K562 (cell line): ENCODE measurements at regions not wholly inside any gene's neighbourhood (a gene's known extent, or its start where the extent isn't known, plus 50 kb on each side); places are given as distances from the start of the nearest gene placed in this dataset.

Source experiments
- ATAC-seq: fragments of 200-7000 bp; cut with Tn5 transposase; 3 replicates; pipeline ENCODE4 v1.9.1; 2020; ENCODE audit warnings: moderate library complexity
- BruUV-seq: library from RNA; stranded (reverse); fragments of 400-500 nt; replicated peaks from 2 replicates; lab custom pipeline; 2021; lab: Mats Ljungman, UMichigan
- CTCF ChIA-PET: fragments of 300-600 bp; formaldehyde crosslinking; extraction: SDS; loops from one replicate; lab custom pipeline; 2021; ENCODE audit warnings: low intra/inter-chr PET ratio; lab: Yijun Ruan, JAX
- POLR2A ChIA-PET: fragments of 300-600, 350-650 bp; sonication (Branson Sonifier 250); formaldehyde crosslinking; extraction: SDS; loops from one replicate; lab custom pipeline; 2021; ENCODE audit warnings: antibody characterized with exemption, inconsistent platforms; lab: Yijun Ruan, JAX
- DNase-seq, 4 experiments: peaks; one replicate each; pipeline versions ENCODE4 v3.0.0 to v3.0.0-alpha.2; 2011 to 2018; ENCODE audit warnings: low spot score in 3 of 4, mixed read lengths in 3 of 4; ENCODE audit errors: extremely low read depth in 1 of 4
- FAIRE-seq: peaks from 2 replicates; lab custom pipeline; 2011; peaks lifted over from hg19 to GRCh38; lab: Jason Lieb, UNC
- H2AFZ ChIP-seq: 2 replicates; pipeline ENCODE4 v1.6.0; 2011; ENCODE audit warnings: low read depth, low read length, control low read depth, inconsistent platforms
- H3K27ac ChIP-seq: fragments of 200-600 bp; 3 replicates; pipeline ENCODE4 v1.8.0; 2011; ENCODE audit warnings: low read depth, mild to moderate bottlenecking, control low read depth, inconsistent platforms, low read length, moderate library complexity, mixed read lengths; ENCODE audit errors: extremely low read depth
- H3K27me3 ChIP-seq, 2 experiments: fragments of 300-600 bp in 1 of 2; 2 replicates in 1 of 2; 3 replicates in 1 of 2; pipeline versions ENCODE4 v1.6.0 to v1.8.0; 2011; ENCODE audit warnings: inconsistent platforms in 2 of 2, low read length in 2 of 2, mild to moderate bottlenecking in 1 of 2, mixed read lengths in 1 of 2, moderate library complexity in 1 of 2; ENCODE audit not compliant: control insufficient read depth in 2 of 2, insufficient read depth in 2 of 2
- H3K36me3 ChIP-seq: fragments of 300-600 bp; 3 replicates; pipeline ENCODE4 v1.8.0; 2011; ENCODE audit warnings: mild to moderate bottlenecking, low read length, inconsistent platforms; ENCODE audit not compliant: control insufficient read depth, insufficient read depth
- H3K4me1 ChIP-seq, 2 experiments: fragments of 200-600 bp in 1 of 2; replicated peaks in 1 of 2; 2 replicates in 1 of 2; 3 replicates in 1 of 2; pipeline versions ENCODE4 v1.5.1 to v1.8.0; 2011; ENCODE audit warnings: inconsistent platforms in 2 of 2, low read length in 2 of 2, mild to moderate bottlenecking in 1 of 2, mixed read lengths in 1 of 2, moderate library complexity in 1 of 2; ENCODE audit not compliant: control insufficient read depth in 2 of 2, insufficient read depth in 2 of 2
- H3K4me2 ChIP-seq: 2 replicates; pipeline ENCODE4 v1.6.1; 2011; ENCODE audit warnings: low read length, control low read depth, inconsistent platforms, mixed read lengths; ENCODE audit not compliant: insufficient read depth
- H3K4me3 ChIP-seq: fragments of 200-600 bp; sonication (generic), shearing (Covaris generic); 2 replicates; pipeline ENCODE4 v1.5.1; 2016; ENCODE audit warnings: control low read depth, inconsistent platforms
- H3K79me2 ChIP-seq: fragments of 200-600 bp; 3 replicates; pipeline ENCODE4 v1.8.0; 2011; ENCODE audit warnings: low read length, inconsistent platforms; ENCODE audit not compliant: control insufficient read depth, insufficient read depth
- H3K9ac ChIP-seq, 2 experiments: 2 replicates each; pipeline versions ENCODE4 v1.6.0 to v1.6.1; 2011; ENCODE audit warnings: low read depth in 2 of 2, low read length in 2 of 2, control low read depth in 1 of 2, inconsistent platforms in 1 of 2, mild to moderate bottlenecking in 1 of 2, mixed read lengths in 1 of 2; ENCODE audit not compliant: insufficient read depth in 1 of 2
- H3K9me1 ChIP-seq: one replicate; pipeline ENCODE4 v1.6.0; 2011; ENCODE audit warnings: inconsistent platforms, mild to moderate bottlenecking, low read length, moderate library complexity; ENCODE audit not compliant: control insufficient read depth, insufficient read depth
- H3K9me3 ChIP-seq: replicated peaks from 2 replicates; pipeline ENCODE4 v1.5.1; 2011; ENCODE audit warnings: low read depth, low read length, inconsistent platforms; ENCODE audit not compliant: control insufficient read depth, insufficient read depth
- H4K20me1 ChIP-seq: replicated peaks from 2 replicates; pipeline ENCODE4 v1.6.1; 2011; ENCODE audit warnings: low read length, inconsistent platforms, mixed read lengths; ENCODE audit not compliant: control insufficient read depth, insufficient read depth
- ARID1B ChIP-seq: fragments of 450-650 bp; IDR thresholded peaks from 2 replicates; pipeline ENCODE4 v1.6.1; 2016; ENCODE audit warnings: antibody characterized with exemption, mild to moderate bottlenecking, inconsistent platforms
- CREBBP ChIP-seq: IDR thresholded peaks from one replicate; pipeline ENCODE4 v1.6.1; 2012; ENCODE audit warnings: low read depth, mild to moderate bottlenecking, control low read depth, inconsistent platforms, low read length
- FOXA1 ChIP-seq: fragments of 450-650 bp; IDR thresholded peaks from 2 replicates; pipeline ENCODE4 v1.6.1; 2016; ENCODE audit warnings: mild to moderate bottlenecking, borderline replicate concordance
- NFE2L1 ChIP-seq: fragments of 450-650 bp; IDR thresholded peaks from 2 replicates; pipeline ENCODE4 v1.6.1; 2016; ENCODE audit warnings: missing genetic modification characterization, low read depth, mild to moderate bottlenecking, missing compliant biosample characterization, moderate library complexity, borderline replicate concordance
- PCBP1 ChIP-seq: fragments of 200-400 bp; formaldehyde crosslinking; IDR thresholded peaks from 2 replicates; pipeline ENCODE4 v1.6.1; 2018; ENCODE audit warnings: mild to moderate bottlenecking, low read depth, low read length; ENCODE audit not compliant: poor library complexity, severe bottlenecking
- RCOR1 ChIP-seq, 2 experiments: IDR thresholded peaks; 2 replicates each; pipeline ENCODE4 v1.6.1; 2012; ENCODE audit warnings: low read depth in 2 of 2, low read length in 2 of 2, borderline replicate concordance in 1 of 2, improper control_type of control experiment in 1 of 2
- SMAD2 ChIP-seq: fragments of 150-350 bp; IDR thresholded peaks from 2 replicates; pipeline ENCODE4 v1.6.1; 2014; ENCODE audit warnings: low read depth, mild to moderate bottlenecking, low read length
- TBL1XR1 ChIP-seq, 2 experiments: IDR thresholded peaks; 2 replicates each; pipeline ENCODE4 v1.6.1; 2012; ENCODE audit warnings: improper control_type of control experiment in 2 of 2, low read length in 2 of 2, mild to moderate bottlenecking in 1 of 2
- ZNF175 ChIP-seq: fragments of 200-800 bp; sonication (Bioruptor generic); IDR thresholded peaks from 2 replicates; pipeline ENCODE4 v1.6.1; 2016; ENCODE audit warnings: low read depth, mild to moderate bottlenecking, missing genetic modification characterization, missing compliant biosample characterization
- WGBS: fragments of 100-300 bp; shearing (Covaris generic); methylation state at CpG from one replicate; pipeline ENCODE4 v1.1.6; 2016; ENCODE audit warnings: low coverage, mixed read lengths; ENCODE audit not compliant: insufficient coverage; ENCODE audit errors: missing lambda C conversion rate; 5-methylcytosine and 5-hydroxymethylcytosine counted together
- in situ Hi-C: fragments of 300-500 bp; cut with MboI; formaldehyde crosslinking; loops from 4 replicates; pipeline ENCODE4 v1.15.0; 2018; ENCODE audit warnings: inconsistent platforms, mixed read lengths
- intact Hi-C: fragments of 100-400 bp; cut with micrococcal nuclease; formaldehyde crosslinking; loops from 2 replicates; pipeline ENCODE4 v1.14.2; 2022
- TF ChIP-seq, protein P1 (sequence below): sonication (generic); formaldehyde crosslinking; IDR thresholded peaks from 2 replicates; pipeline ENCODE4 v1.8.1; 2023; ENCODE audit warnings: mild to moderate bottlenecking, missing genetic modification reagents

DNA sequence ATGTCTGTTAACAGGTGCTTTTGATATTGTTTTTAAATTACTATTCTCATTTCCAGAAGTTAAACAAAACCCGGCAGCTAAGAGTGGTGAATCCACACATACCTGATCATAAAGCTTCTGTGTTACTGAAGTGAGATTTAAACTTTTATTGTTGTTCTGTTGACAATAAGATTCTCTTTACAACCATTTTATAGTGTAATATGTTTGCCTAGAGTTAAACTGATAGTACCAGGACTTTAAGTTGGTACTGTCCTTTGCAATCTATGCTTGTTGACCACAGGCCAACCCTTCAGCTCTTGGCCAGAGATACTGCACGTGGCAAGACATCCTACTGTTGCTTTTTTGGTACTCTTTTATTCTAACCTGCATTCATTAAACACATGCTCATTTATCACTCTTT is 806.2 kb downstream of the MTRR start:
- Histone ChIP-seq H3K9me3 (0 out of 2 replicates have a peak, but pooled peaks cover 2% of the 10 kb centered on the region), H2AFZ (no peak overlapping the region), H3K9ac (no peak overlapping the region), H3K27me3 (no peaks in the 10 kb centered on the region), H4K20me1 (no peaks in the 10 kb centered on the region), H3K4me1 (no peaks in the 10 kb centered on the region), H3K4me3 (no peak overlapping the region), H3K27ac (no peak overlapping the region), H3K9me1 (no peaks in the 10 kb centered on the region), H3K79me2 (no peaks in the 10 kb centered on the region), H3K36me3 (no peaks in the 10 kb centered on the region), H3K4me2 (no peak overlapping the region)
- DNase-seq (no peak), ATAC-seq (no peak), FAIRE-seq (no peak)
- ChIA-PET POLR2A (no interaction called here), CTCF (no interaction called here)
- intact Hi-C loops (no loop called here), in situ Hi-C loops (no loop called here)
- TF ChIP-seq FOXA1: no peak
- no peak for TF ChIP-seq NFE2L1 (tag)
- no peak for TF ChIP-seq ARID1B
- no peak for TF ChIP-seq SMAD2
- TF ChIP-seq, protein P1, sequence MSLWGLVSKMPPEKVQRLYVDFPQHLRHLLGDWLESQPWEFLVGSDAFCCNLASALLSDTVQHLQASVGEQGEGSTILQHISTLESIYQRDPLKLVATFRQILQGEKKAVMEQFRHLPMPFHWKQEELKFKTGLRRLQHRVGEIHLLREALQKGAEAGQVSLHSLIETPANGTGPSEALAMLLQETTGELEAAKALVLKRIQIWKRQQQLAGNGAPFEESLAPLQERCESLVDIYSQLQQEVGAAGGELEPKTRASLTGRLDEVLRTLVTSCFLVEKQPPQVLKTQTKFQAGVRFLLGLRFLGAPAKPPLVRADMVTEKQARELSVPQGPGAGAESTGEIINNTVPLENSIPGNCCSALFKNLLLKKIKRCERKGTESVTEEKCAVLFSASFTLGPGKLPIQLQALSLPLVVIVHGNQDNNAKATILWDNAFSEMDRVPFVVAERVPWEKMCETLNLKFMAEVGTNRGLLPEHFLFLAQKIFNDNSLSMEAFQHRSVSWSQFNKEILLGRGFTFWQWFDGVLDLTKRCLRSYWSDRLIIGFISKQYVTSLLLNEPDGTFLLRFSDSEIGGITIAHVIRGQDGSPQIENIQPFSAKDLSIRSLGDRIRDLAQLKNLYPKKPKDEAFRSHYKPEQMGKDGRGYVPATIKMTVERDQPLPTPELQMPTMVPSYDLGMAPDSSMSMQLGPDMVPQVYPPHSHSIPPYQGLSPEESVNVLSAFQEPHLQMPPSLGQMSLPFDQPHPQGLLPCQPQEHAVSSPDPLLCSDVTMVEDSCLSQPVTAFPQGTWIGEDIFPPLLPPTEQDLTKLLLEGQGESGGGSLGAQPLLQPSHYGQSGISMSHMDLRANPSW (CRISPR knock-in tag): no peak
- TF ChIP-seq ZNF175: no peak
- TF ChIP-seq CREBBP: no peak
- TF ChIP-seq RCOR1 (IDR thresholded peaks at IDR 0.05; ENCODE audit: borderline replicate concordance in 1 of 2, low read depth in 2 of 2, low read length in 2 of 2): no peak
- no peak for TF ChIP-seq TBL1XR1 (IDR thresholded peaks at IDR 0.05; ENCODE audit: low read length in 2 of 2)
- TF ChIP-seq PCBP1: no peak
- BruUV-seq: no TSS peak
- 2% methylated on average over 2 of the region's 2 CpGs for WGBS
